ENCODE measurements at regions not wholly inside any gene's neighbourhood (a gene's known extent, or its start where the extent isn't known, plus 50 kb on each side); places are given as distances from the start of the nearest gene placed in this dataset.

DNA sequence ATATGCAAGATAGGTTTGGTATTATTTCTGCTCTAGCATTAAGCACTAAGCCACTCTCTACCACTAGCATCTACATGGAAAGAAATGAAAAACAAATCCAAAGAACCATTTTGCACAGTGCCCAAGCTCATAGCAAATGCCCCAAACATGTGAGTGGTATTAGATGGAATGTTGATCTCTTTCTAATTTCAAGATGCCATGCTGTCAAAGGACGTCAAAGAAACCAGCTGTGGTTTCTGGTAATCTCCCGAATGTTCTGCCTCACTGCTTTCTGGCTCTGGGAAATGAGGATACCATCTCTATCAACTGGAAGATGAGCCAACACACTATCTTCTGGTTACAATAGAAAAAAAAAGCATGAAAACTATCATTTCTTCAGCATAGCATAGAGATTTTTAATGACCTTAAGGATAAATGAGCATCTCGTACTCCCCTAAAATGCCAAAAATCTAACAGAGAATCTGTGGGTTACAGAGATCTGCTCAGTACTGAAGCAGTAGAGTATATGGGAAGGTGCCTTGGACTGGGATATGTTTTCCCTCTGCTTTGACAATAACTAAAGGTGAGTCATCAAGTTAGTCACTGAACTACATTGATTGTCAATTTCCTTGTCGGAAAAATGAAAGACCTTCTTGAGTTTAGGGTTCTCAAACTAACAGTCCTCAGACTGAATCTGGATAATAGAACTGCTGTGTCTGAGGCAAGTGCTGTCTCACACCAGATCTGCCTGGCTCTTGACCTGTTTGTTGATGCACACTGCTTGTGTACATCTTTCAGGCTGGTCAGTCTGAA, 244.8 kb upstream of the NCKAP5 start:
- no peak for DNase-seq (ENCODE audit: low spot score)

DNA sequence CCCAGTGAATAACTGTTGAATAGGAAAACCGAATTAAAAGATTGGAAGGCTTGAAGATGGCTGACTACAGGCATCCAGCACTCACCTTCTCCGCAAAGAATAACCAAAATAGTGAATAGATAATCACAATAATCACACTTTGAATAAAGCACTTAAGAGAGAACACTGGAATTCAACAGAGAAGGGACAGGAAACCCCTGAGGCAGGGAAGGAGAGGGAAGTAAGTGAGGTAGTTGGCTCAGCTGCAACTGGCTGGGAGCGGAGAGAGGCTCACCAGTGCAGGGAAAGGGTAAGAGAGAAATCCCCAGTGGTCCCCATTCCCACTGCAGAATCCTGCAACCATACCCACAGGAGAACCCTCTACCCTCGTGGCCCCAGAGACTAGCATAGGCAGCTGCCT, 246.6 kb upstream of the NCKAP5 start:
- no peak for DNase-seq (ENCODE audit: low spot score)

DNA sequence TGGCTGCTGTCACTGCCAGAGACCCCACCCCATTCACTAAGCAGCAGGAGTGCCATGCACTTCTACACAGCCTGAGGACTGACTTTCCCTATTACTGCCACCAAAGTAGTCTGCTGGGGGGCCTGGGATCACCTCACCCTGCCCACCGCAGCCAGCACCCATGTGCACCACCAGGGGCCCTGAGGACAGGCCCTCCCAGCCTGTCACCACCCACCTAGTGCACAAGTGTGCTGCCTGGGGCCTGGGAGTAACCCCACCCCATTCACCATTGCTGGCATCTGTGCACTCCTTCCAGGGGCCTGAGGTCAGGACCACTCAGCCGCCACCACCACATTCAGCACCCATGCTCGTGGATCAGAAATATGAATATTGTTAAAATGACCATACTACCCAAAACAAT, 247.8 kb upstream of the NCKAP5 start:
- no peak for DNase-seq (ENCODE audit: low spot score)

DNA sequence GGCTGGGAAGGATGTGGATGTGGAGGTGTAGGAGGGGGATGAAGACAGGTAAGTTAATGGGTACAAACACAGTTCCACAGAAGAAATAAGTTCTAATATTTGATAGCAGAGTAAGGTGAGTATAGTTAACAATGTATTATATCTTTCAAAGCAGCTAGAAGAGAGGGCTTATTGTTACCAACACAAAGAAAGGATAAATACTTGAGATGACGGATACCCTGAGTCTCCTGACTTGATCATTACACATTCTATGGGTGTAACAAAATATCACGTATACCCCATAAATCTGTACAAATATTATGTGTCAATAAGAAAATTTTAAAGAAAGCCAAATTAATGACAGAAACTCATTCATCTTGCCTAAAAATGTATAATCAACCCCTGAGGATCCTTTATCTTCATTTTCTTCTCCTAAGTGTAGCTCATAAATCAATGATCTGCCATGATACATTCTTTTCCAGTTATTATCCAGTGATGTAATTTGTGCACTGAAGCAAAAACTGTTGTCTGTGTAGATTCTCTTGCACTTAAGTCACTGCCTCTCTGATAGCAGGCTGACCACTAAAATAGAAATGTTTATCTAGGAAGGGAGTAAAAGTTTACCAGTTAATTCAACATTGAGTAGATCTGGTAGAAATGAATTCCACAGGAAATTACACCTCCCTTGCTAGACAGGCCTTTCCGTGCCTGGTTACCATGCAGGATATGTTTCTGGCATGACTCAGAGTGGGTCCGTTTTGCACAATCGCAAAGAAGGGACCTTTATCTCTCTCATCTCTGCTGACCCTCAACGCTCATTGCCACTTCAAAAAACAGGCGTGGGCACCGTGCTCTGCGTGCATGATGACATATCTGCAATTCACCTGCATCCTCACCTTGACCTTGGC, 249.7 kb upstream of the NCKAP5 start:
- no peak for DNase-seq (ENCODE audit: low spot score)

DNA sequence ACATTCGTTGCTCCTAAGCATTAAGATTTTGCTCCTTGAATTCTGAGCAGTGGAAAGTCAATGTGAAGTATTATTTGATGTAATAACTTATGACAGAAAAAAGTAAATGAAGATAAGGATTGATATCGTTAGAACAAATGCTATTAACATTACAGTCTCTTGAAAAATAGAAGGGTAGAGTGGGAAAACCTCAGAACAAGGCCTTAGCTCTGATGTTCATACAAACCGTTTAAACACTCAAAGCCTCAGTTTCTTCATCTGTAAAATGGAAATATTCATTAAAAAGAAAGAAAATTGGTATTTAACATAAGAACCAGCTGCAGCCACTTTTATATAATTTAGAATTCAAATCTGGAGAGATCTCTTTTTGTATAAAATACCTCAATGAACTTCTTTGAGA, 250.4 kb upstream of the NCKAP5 start:
- no peak for DNase-seq (ENCODE audit: low spot score)

DNA sequence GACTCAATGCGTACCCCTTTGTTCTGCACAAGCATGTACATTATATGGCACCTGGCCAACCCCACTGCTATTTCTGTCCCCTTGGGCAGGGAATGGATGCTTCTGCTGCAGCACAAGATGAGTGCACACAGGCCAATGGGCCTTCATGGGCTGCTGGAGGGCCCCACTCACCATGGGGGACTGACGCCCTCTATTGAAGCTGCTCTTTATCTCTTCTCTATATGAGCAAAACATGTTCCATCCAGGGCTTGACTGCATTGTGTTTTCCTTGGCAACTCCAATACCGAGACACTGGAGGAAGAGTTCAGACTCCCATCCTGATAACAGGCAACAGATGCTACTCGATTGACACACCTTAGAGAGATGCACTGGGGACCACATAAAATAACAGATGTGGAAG, 251.6 kb upstream of the NCKAP5 start:
- DNase-seq (ENCODE audit: low spot score), result no peak

DNA sequence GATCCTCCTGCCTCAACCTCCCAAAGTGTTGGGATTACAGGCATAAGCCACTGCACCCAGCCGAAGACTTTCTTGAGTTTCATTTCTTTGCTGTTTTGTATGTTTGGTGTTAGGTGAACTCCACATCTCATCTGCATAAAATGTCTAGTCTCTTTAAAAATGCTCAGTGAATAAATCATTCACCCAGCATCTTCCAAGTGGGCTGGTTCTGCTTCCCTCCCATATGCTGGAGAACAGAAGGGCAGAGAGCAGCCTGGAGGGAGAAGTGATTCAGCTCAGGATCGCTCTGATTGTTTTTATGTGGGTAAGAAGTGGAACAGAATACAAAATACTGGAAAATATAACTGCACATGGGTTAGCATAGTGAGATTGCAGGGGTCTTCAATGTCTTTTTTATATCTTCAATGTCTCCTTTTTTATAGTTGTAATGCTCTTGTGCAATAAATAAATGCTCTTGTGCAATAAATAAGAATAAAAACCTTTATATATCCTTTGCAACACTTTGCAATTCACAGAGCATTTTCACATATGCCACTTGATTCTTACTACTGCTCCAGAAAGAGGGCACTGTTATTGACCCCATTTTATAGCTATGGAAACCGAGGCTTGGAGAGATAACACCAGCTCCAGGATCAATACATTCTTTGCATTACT, 253.0 kb upstream of the NCKAP5 start:
- no peak for DNase-seq (ENCODE audit: low spot score)

DNA sequence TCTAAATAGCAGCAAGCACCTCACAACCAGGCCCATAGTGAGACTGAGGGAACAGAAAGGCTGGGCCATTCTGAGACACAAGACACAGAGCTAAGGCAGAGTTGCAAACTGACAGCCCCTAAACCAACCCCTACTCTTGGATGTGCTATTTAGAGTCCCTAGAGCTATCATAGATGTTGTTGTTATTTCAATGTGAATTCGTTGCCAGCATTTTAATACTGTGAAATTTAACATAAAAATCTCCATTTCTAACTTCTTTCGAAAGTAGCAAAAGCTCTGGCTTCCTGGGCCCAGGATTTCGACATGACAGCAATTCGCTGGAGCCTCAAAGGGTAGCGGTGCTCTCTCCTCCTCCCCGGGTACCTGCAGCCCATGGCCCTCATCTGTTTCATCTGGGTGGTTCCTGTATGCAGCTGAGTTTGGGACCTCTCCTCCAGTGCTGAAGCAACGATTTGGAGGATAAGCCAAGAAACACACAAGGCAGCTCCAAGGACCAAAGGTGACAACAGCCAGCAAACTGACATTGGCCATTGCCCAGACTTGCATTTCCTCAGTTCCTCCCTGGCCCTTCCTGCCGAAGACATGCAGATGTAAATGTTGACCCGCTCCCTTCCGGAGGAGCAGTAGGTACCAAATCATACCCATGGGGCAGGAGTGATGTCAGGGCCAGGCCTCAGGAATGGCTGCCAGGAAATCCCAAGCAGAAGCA, 254.4 kb upstream of the NCKAP5 start:
- no peak for DNase-seq (ENCODE audit: low spot score)

DNA sequence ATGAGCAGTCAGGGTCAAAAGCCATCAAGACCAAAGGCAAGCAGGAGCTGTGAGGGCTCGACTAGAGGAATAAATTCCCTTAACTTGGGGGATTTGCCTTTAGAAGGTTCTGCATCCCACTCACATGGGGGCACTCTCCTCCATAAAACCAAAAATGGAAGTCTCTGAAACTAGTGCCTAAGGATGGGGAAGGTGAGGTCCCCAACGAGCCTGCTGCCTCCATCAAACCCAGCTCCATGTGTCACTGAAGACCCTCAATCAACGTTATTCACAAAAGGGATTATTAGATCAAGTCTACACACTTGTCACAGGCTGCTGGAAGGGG, 254.9 kb upstream of the NCKAP5 start:
- DNase-seq (ENCODE audit: low spot score), result no peak

DNA sequence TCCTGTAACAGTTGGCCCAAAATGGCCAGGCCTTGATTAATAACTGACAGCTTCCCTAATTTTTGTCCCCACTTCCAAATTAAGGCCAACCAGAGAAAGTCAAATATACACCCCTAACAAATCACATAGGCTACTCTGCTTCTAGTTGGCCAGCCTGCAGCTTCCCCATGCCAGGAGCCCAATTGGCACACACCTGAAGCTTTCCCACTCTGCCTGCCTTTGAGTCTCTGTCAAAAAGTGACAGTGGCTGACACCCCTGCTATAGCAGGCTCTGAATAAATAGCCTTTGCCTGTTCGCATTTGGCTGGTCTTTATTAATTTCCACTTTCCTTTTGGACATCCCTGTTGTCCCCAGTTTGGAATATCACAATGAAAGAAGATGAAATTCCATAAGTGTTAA, 256.6 kb upstream of the NCKAP5 start:
- DNase-seq (ENCODE audit: low spot score), result no peak

DNA sequence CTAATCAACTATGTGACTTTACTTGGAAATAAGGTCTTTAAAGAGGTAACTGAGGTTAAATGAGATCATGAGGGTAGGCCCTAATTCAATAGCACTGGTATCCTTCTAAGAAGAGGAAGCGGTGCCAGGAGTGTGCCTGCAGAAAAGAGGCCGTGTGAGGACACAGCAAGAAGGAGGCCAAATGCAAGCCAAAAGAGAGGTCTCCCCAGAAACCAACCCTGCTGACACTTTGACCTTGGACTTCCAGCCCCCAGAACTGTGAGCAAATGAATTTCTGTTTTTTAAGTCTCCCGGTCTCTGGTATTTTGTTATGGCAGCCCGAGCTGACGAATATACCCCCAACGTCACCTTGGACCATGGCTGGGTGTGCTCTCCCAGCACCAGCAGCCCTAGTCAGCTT, 257.5 kb upstream of the NCKAP5 start:
- no peak for DNase-seq (ENCODE audit: low spot score)

DNA sequence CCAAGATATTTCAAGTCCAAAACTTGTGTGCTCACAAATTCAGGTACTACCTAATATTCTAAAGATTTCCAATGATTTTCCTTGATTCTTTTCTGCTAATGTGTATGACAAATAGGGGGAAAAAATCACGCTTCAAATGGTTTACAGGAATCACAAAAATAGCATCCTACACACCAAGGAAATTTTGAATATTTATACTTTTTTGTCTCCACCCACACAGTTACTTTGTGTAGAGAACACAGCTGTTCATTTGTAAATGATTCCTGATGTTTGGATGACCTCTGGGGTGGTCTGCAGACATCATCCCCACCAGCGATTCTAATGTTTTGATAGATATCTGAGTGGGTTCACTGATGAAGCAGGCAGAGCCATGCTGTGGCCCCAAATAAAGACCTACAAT, 260.6 kb upstream of the NCKAP5 start:
- DNase-seq (ENCODE audit: low spot score), result no peak

DNA sequence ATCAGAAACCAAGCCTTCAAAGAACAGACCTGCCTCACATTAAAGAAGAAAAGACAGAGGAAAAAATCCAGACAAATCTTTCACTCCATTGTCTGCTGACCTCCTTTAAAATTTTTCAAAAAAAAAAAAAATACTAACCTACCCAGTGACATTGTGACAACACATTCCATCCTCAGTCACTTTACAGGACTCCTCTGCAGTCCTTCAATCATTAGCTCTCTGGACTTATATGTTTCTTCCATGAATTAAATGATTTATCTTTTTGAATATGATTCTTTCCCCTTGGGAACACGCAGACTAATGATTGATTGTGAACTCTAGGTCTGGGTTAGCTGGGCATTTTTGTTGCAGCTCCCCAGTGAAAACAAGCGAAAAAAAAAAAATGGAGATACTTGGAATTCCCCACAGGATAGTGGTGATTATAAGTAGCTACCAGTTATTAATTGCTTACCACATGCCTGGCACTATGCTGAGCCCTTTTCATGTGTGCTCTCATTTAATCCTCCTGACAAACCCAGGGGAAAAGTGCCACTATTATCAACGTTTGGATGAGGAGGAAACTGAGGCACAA, 261.3 kb upstream of the NCKAP5 start:
- no peak for DNase-seq (ENCODE audit: low spot score)

DNA sequence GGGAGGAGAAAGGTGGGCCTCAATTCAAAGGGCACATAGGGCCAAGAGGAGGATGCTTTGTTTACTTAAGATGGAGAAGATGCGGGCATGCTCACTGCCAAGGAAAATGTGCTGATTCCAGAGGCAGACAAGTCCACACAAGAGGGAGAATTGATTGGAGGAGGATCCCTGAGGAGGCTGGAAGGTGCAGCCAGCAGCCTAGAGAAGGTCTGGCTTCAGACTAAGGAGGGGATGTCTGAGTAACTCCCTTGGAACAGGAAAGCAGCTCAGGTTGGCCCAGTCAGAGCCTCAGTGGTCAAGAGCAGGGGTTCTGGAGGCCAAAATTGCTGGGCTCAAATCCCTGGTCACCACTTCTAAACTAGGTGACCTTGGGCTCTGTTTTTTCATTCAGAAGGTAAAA, 265.5 kb upstream of the NCKAP5 start:
- DNase-seq (ENCODE audit: low spot score), result no peak

DNA sequence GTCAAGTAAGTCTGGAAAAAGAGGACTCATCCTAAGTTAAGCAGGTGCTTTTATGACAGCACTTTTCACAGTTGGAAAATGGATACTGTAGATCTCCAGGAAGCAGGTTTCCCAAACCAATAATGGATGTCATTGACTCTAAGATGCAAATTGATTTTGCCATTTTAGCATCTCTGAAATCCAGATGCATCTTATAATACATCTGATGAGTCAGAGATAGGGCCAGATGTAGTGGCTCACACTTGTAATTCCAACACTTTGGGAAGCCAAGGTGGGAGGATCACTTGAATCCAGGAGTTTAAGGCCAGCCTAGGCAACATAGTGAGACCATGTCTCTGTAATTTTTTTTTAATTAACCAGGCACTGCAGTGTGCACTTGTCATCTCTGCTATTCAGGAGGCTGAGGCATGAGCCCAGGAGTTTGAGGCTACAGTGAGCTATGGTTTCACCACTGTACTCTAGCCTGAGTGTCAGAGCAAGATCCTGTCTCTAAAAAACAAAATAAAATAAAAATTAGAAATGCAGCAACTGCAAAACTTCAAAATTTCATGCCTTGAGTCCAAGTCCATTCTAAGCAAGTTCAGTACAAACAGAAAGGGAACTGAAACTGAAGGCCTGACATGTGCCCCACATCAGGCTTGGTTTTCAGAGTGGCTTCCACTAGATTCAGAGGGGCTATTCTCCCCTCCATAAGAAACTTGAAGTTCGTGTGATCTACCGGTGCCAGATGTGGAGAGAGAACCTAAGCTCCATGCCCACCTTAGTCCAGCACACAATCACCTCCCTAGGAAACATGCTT, 267.8 kb upstream of the NCKAP5 start:
- DNase-seq (ENCODE audit: low spot score), result no peak

DNA sequence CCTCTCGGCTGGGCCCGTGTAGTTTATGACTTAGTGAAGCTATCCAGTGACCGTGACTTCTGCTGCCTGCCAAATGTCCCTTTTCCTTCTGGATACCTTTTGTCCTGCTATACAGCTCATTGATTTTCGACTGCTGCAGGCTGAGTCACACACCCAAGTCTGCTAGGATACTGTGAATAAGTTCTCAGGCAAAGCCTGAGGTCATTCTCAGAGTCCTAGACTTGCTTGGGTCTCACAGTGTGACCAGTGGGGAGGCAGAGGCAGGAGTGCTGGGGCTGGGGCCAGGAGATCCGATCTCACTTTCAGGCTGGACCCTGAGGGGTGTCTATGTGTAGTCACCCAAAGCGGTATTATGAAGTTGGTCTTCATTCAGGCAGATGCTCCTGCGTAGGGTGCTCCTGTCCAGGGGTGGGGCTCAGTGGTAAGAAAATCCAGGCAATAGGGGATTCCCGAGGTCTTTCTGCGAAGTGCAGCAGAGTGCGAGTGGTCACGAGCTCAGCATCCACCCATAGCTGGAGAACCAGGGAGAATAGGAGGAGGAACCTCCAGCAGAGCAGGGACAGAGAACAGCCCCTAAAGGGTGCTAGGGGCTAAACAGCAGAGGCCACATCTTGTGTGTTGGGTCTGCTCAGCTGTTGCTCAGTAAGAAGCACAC, 268.6 kb upstream of the NCKAP5 start:
- no peak for DNase-seq (ENCODE audit: low spot score)

DNA sequence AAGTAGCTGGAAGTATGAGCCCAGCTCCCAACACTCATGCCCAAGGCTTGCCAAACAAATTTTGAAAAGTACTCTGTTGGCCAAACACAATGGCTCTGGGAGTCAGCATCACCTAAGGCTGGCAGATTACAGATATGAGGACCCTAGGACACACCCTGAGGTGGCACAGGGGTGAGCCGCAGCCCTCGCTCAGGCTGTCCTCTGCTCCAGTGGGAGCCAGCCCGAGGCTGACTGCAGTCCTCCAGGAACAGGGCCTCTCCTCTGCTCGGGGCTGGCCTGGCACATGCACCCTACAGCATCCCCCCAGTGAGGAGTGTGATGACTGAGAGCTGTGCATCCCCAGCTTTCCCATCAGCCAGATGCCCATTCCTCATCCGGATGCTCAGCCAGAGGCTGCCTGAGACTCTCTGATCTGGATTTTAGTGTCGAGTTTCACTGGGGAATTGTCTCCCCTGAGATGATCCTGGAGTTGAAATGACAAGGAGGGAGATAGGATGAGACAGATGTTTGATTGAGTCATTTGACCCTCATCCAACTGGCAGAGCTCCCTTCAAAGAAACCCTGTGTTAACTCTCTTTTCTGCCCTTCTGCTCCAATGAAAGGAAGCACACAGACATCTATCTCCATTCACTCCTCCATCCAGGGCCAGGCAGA, 269.3 kb upstream of the NCKAP5 start:
- DNase-seq (ENCODE audit: low spot score), result no peak

DNA sequence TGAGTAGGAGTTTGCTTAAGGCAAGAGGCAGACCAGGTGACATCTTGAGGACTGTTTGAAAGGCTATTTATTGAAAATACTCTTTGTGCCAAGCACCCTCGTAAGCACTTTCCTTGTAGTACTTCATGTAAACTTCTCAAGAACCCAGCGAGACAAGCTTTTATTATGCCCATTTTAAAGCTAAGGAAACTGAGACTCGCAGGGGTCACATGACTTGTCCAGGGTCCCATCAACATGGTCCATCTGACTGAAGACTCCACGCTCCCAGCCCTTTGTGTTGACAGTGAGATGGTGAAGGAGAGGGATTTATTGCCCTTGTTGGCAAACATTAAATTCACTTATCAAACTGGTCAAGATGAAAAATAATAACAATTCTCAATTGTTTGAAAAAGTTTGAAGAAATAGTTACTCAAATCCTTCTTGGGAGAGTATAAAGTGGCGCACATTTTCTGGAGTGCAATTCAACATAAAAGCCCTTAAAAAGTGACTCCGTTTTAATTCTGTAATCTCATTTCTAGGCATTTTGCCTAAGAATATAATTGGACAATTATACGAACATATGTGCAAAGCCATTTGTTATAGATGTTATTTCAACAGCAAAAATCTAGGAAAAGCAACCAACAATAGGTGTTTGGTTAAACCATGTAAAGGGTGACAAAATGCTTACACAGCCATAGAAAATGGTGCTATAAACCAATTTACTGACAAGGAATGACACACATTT, 270.5 kb upstream of the NCKAP5 start:
- no peak for DNase-seq (ENCODE audit: low spot score)

DNA sequence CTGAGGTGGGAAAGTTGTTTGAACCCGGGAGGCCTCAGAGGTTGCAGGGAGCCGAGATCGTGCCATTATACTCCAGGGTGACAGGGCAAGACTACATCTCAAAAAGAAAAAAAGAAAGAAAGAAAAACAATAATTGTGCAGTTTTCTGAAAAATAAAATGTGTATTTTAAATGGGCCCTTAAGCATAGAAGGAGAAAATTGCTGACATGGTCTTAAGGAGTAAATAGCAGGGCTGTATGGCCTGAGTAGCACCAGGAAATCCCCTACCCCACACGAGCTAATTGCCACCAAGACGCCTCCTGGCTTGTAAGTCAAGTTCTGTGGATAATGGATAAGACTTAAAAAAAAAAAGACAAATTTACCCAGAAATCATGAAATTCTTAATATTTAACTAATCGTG, 271.4 kb upstream of the NCKAP5 start:
- DNase-seq (ENCODE audit: low spot score), result no peak

DNA sequence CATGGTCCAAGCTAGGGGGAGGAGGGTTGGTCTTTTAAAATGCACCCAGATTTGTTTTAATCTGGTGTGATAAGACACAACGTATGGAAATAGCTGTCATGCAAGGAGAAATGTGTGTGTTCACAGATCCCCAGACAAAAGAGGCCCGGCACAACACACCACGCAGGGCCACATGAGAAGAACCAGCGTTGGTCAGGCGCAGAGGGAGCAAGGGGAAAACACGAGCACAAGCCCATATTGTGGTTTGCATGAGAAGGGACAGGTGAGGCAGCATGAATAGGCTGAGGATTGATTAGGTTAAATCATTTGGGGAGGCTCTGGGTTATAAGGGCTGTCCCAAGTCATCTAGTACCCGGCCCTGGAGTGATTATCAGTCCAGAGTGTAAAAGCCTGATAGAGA, 272.5 kb upstream of the NCKAP5 start:
- DNase-seq (ENCODE audit: low spot score), result no peak

All from ecto neural progenitor cell (in vitro differentiated cells).